Stomach smooth muscle (tissue), 2 donors: ENCODE measurements at regions not wholly inside any gene's neighbourhood (a gene's known extent, or its start where the extent isn't known, plus 50 kb on each side); places are given as distances from the start of the nearest gene placed in this dataset.

Experiments
- H3K27ac ChIP-seq: one replicate; pipeline ENCODE4 v1.7.0; 2013; ENCODE audit warnings: mild to moderate bottlenecking, low read length, inconsistent platforms
- H3K27me3 ChIP-seq, 2 donors: one replicate each; pipeline ENCODE4 v1.7.0; 2013; ENCODE audit warnings: low read length in 2 of 2; ENCODE audit not compliant: insufficient read depth in 2 of 2, control insufficient read depth in 1 of 2
- H3K36me3 ChIP-seq, 2 donors: one replicate each; pipeline ENCODE4 v1.7.0; 2013; ENCODE audit warnings: low read length in 2 of 2; ENCODE audit not compliant: control insufficient read depth in 2 of 2, insufficient read depth in 2 of 2
- H3K4me1 ChIP-seq: one replicate; pipeline ENCODE4 v1.7.0; 2013; ENCODE audit warnings: low read length; ENCODE audit not compliant: control insufficient read depth, insufficient read depth
- H3K4me3 ChIP-seq, 2 donors: one replicate each; pipeline ENCODE4 v1.7.0; 2013; ENCODE audit warnings: low read length in 2 of 2
- H3K9ac ChIP-seq, 2 donors: one replicate each; pipeline ENCODE4 v1.7.0; 2013; ENCODE audit warnings: low read length in 2 of 2, mild to moderate bottlenecking in 1 of 2
- H3K9me3 ChIP-seq, 2 donors: one replicate each; pipeline ENCODE4 v1.7.0; 2013; ENCODE audit warnings: low read length in 2 of 2; ENCODE audit not compliant: control insufficient read depth in 2 of 2
- donor health status: healthy.
- donor health status: Pancreatic carcinoma.

DNA sequence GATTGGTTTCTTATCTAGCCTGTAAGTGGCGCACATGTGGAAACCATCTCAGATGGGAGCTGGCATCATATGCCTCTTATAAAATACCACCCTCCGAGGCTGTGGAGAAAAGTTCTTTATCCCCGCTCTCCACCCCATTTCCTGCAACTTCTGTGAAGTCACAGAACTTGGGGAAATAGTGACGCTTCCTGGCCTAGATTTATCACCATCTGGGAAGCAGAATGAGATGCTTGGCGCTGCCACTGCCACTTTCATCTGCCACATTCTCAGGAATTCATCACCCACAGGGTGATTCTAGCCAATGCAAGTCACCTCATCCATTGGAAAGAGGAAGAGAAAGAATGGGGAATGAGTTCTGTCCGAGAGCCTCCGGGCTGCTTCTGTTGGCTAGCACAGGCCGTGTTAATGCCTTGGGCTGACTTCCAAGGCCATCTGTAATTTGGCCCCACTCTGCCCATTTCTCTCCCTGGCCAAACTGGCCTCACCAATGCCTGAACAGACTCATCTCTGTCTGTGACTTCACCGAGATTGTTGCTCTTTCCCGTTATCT, 148.8 kb upstream of the SOX4 start:
- no peak overlapping the region for H3K27ac ChIP-seq
- no peaks in the 10 kb centered on the region for H3K36me3 ChIP-seq
- peaks cover 0 to 3% of the 10 kb centered on the region in 2 donors for H3K9me3 ChIP-seq
- H3K4me3 ChIP-seq = no peak overlapping the region
- no peak overlapping the region for H3K9ac ChIP-seq
- no peaks in the 10 kb centered on the region for H3K4me1 ChIP-seq
- no peaks in the 10 kb centered on the region for H3K27me3 ChIP-seq

DNA sequence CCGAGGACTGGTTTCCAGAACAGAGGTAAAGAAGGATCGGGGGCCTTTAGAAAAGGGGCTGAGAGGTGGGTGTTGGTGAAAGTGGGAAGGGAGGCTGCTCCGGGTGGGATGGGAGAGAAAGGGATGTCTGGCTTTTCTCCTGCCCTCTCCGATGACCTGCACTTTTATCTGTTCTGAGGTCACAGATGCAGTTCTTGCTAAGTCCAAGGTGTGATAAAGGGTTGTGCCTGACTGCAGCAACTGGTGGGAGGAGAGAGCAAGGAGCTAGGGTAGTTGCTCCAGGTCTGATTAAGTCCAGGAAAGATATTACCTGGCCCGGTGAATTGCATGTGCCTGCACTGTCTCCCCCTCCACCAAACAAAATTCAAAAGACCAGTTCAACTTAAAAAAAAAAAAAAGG, 145.6 kb upstream of the SOX4 start:
- Histone ChIP-seq H3K27ac (no peak overlapping the region), H3K4me3 (no peak overlapping the region), H3K9ac (no peak overlapping the region), H3K36me3 (no peaks in the 10 kb centered on the region), H3K9me3 (no peaks in the 10 kb centered on the region), H3K27me3 (no peaks in the 10 kb centered on the region), H3K4me1 (no peaks in the 10 kb centered on the region)

DNA sequence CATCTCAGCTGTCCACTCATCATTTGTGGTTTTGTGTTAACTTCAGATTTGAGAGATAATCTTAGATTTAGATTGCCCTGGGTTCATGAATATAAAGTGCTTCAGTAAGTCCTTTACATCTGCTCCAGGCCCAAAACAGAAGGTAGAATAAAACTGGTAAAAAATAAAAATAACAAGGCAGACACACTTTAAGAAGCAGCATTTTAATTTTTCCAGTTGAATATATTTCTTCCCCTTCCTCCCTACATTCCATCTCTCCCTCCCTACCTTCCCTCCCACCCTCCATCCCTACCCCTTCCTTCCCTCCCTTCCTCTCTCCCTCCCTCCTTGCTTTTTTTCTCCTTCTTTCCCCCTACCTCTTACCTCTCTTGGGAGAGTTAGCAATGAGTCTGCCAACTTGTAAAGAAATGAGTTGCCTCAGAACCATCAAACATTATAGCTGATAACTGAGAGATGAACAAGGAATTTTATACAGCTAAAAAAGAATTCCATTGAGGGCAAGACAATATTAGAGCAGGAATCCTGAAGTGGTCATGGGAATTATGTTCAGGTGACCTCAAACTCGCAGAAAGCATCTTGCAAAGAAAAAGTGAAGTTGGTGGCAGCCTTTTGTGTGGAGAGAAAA, 145.0 kb upstream of the SOX4 start:
- no peaks in the 10 kb centered on the region for H3K36me3 ChIP-seq
- H3K4me1 ChIP-seq = no peaks in the 10 kb centered on the region
- no peak overlapping the region for H3K4me3 ChIP-seq
- H3K9me3 ChIP-seq = no peaks in the 10 kb centered on the region
- H3K27ac ChIP-seq = no peak overlapping the region
- H3K27me3 ChIP-seq = no peaks in the 10 kb centered on the region
- no peak overlapping the region for H3K9ac ChIP-seq

GRCh38 chr6:21450149-21450548, 143.4 kb upstream of the SOX4 start:
- H3K27me3 ChIP-seq = no peaks in the 10 kb centered on the region
- no peaks in the 10 kb centered on the region for H3K4me1 ChIP-seq
- H3K9me3 ChIP-seq = no peaks in the 10 kb centered on the region
- H3K36me3 ChIP-seq = no peaks in the 10 kb centered on the region
- no peak overlapping the region for H3K4me3 ChIP-seq
- H3K9ac ChIP-seq = no peak overlapping the region
- no peak overlapping the region for H3K27ac ChIP-seq

- Histone ChIP-seq H3K4me1 (no peaks in the 10 kb centered on the region), H3K4me3 (no peak overlapping the region), H3K27me3 (no peaks in the 10 kb centered on the region), H3K36me3 (no peaks in the 10 kb centered on the region), H3K9ac (no peak overlapping the region), H3K27ac (no peak overlapping the region), H3K9me3 (no peaks in the 10 kb centered on the region)
These were observed 142.9 kb upstream of the SOX4 start for GRCh38 chr6:21450628-21451027.

- Histone ChIP-seq H3K9me3 (no peaks in the 10 kb centered on the region), H3K36me3 (no peaks in the 10 kb centered on the region), H3K4me1 (no peaks in the 10 kb centered on the region), H3K27me3 (no peaks in the 10 kb centered on the region), H3K27ac (no peak overlapping the region), H3K4me3 (no peak overlapping the region), H3K9ac (no peak overlapping the region)
These were observed 142.0 kb upstream of the SOX4 start for GRCh38 chr6:21451546-21452013.

DNA sequence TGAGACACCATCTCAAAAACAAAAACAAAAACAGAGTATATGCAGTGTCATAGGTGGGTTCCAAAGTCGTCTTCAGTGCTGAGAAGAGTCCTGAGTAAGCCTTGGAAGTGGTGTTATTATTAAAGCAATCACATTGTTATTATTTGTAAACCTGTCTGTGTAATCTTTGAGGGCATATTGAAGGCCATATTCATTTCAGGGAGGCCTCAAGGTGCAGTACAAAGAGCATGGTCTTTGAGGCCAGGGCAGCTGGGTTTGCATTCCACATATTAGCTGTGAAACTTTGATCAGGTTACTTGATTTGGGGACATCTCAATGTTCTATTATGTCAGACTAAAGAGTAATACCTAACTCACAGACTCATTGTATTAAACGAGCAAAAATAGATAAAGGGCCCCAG, 139.3 kb upstream of the SOX4 start:
- H3K36me3 ChIP-seq = no peaks in the 10 kb centered on the region
- no peaks in the 10 kb centered on the region for H3K27me3 ChIP-seq
- no peak overlapping the region for H3K4me3 ChIP-seq
- H3K9ac ChIP-seq = no peak overlapping the region
- no peak overlapping the region for H3K27ac ChIP-seq
- H3K9me3 ChIP-seq = no peaks in the 10 kb centered on the region
- H3K4me1 ChIP-seq = no peaks in the 10 kb centered on the region

- Histone ChIP-seq H3K36me3 (no peaks in the 10 kb centered on the region), H3K9me3 (no peaks in the 10 kb centered on the region), H3K27ac (no peak overlapping the region), H3K4me1 (no peaks in the 10 kb centered on the region), H3K9ac (no peak overlapping the region), H3K4me3 (no peak overlapping the region), H3K27me3 (no peaks in the 10 kb centered on the region)
These were observed 138.5 kb upstream of the SOX4 start for GRCh38 chr6:21455071-21455470.

DNA sequence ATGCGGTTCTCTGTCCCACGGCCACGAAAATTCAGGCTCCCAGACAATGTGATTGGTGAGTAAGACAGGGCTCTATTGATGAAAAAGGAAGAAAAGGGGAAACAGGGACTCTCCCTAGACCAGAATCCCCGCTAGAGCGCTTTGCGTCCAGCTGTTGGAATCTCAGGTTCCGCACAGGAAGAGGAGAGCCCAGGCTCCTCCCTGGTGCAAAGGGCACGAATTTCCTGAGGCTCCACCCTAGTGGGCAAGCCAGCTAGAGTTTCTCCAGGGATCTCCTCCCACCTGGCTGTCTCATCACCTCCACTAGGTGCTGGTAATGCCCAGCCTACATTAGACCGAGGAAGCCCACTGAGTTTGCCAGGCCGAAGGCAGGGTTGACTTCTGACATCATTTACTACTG, 135.9 kb upstream of the SOX4 start:
- Histone ChIP-seq H3K9ac (no peak overlapping the region), H3K36me3 (no peaks in the 10 kb centered on the region), H3K4me1 (no peaks in the 10 kb centered on the region), H3K4me3 (no peak overlapping the region), H3K27ac (no peak overlapping the region), H3K9me3 (no peaks in the 10 kb centered on the region), H3K27me3 (no peaks in the 10 kb centered on the region)

DNA sequence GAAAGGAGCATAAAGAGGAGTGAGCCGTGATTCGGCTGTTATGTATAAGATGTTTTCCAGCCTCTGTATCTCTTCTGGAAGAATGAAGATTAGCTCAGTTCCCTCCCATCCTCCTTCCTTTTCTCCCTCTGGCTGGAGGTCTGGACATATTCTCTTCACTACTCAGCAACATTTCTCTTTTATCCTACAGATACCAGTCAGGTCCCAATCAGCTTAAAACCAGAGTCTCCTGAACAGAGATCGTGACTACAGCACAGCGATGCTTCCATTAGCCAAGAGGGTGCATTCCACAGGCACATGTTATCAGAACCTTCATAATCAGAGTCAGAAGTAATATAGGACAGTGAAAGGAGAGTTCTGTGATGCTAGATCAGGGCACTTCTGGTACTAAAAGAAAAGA, 133.9 kb upstream of the SOX4 start:
- Histone ChIP-seq H3K27ac (no peak overlapping the region), H3K9me3 (no peaks in the 10 kb centered on the region), H3K4me3 (no peak overlapping the region), H3K4me1 (no peaks in the 10 kb centered on the region), H3K36me3 (no peaks in the 10 kb centered on the region), H3K9ac (no peak overlapping the region), H3K27me3 (no peaks in the 10 kb centered on the region)

DNA sequence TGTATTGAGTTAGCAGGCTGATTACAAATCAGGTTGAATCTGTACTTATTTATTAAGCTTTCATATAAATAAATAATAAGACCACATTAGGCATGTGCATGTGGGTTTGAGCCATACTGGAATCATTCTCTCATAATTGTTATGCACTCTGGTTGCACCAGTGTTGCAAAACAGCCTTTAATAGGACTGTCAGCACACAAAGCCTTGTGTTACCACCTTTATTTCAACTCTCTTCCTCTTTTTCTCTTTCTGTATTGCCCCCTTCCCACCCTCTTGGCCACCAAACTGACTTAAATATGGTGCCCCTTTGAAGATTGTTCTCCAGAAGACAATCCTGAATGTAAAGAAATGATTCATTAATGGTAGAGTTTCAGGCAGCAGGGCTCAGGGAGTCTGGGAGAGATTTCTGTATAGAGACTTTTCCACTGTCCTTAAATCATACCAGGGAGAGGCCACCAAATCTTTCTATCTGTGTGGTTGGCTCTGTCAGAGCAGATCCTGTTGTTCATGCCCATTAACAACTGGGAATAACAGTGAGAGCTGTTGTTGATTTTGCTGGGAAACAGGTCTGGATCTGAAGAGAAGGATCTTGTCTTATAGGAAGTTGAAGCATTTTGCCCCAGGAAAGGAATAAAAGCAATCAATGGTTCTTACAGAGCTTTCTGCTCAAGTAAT, 131.6 kb upstream of the SOX4 start:
- H3K9me3 ChIP-seq = no peaks in the 10 kb centered on the region
- no peaks in the 10 kb centered on the region for H3K4me1 ChIP-seq
- no peaks in the 10 kb centered on the region for H3K27me3 ChIP-seq
- no peak overlapping the region for H3K4me3 ChIP-seq
- H3K36me3 ChIP-seq = no peaks in the 10 kb centered on the region
- no peak overlapping the region for H3K27ac ChIP-seq
- H3K9ac ChIP-seq = no peak overlapping the region
